HG02610 (cell line): ENCODE measurements at regions not wholly inside any gene's neighbourhood (a gene's known extent, or its start where the extent isn't known, plus 50 kb on each side); places are given as distances from the start of the nearest gene placed in this dataset.

Experiments
- ATAC-seq: cut with Tn5 transposase; IDR thresholded peaks from one replicate; pipeline ENCODE4 v1.9.1; 2021; ENCODE audit warnings: mild to moderate bottlenecking, moderate library complexity; ENCODE audit not compliant: unreplicated experiment

- ATAC-seq = no peak
These were observed 263.3 kb upstream of the KLF6 start for GRCh38 chr10:4048236-4048864.

- ATAC-seq = no peak
These were observed 261.8 kb upstream of the KLF6 start for GRCh38 chr10:4046712-4047354.

- ATAC-seq = peak; percentile 72
These were observed 261.0 kb upstream of the KLF6 start for GRCh38 chr10:4046030-4046429.

DNA sequence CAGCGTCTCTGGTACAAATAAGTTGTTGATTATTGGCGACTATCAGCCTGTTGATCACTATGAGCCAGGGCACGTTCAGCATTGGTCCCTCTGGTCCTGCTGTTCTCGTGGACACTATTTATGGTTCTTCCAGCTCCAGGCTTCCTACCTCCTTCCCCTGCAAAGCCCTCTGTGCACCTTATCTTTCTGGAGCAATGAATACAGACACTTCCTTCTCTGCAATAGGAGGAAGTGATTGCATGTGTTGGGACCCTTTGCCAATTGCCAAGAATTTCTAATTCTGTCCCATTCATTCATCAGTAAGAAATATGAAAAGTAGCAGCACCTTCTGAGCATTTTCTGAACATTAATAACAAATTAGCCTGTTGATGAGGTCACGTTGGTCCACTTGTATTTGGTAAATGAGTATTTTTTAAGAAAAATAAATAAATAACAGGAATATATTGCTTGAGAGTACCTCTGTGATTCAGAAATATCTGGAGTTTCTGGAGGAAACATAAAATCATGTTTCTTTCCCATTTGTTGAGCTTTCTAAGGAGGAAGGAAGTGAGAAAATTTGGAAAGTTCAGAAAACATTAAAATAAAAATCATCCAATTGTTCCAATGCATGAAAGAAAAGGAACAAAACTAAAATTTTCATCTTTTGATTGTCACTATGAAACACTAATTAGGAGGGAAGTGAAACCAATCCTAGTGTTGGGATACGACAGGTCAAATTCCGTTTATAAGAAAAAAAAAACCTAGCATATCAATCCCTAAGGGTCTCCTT is 259.1 kb upstream of the KLF6 start:
- ATAC-seq = no peak

DNA sequence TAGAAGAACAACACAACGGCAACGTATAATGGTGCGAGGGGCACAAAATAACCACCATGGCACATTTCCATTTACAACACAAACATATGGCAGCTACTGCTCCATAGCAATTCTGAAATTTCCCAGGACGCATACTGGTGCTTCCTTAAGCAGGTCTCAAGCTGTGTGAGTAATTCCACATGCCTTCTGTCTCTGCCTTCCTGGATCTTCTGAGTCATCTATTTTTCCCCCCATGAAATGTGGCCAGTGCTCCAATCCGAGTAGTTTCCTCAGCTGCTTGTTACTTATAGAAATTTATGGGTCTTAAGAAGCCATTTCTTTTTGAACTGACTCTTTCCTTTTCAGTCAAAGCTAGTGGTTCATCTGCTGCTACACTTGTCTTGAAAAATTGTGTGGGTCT is 256.6 kb upstream of the KLF6 start:
- no peak for ATAC-seq

GRCh38 chr10:4038000-4038399 is 253.0 kb upstream of the KLF6 start:
- ATAC-seq = no peak

DNA sequence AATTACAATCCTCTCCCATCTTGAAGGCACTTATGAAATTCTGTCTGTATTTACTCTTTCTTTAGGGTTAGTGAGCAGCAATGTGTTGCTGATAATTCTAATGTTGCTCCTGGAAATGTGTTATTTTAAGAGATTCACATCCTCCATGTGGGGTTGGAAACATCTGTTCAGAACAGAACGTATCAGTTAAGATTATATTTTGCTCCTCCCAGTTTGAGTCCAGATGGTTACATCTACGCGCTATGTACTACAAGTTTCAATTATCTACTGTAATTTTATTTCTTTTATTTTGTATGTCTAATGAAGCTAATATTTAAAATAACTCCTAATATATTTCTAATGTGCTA is 250.6 kb upstream of the KLF6 start:
- ATAC-seq = no peak

DNA sequence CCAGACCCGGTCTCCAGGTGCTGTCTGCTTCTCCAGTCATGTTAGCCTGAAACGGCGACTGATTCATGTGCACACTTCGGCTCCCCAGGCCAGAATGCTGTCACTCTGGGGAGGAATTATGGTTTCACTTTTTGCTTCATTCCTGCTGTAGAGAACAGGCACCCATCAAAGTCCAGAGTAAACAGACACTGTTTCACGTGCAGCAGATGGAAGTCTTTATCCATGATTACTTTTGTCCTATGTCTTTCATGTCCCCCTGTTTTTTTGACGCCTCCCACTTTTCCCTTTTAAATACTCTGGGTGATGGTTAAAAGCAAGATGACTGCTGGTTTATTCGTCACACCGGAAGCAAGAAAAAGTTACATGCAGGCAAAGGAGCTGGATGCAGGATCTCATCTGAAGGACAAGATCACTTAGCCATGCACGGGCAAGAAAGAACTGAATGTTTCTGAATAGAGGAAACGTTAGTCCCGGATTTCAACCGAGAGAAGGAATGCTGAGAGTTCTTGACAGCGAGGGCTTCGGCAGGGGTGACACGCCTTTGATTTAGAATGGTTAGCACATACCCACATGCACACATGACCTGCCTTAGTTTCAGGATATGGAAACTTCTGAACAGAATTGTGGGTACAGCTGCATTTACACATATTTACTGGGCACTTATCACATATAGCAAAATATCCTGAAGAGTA is 250.0 kb upstream of the KLF6 start:
- no peak for ATAC-seq

- peak; percentile 86 for ATAC-seq
These were observed 248.4 kb upstream of the KLF6 start for GRCh38 chr10:4033341-4033896.

DNA sequence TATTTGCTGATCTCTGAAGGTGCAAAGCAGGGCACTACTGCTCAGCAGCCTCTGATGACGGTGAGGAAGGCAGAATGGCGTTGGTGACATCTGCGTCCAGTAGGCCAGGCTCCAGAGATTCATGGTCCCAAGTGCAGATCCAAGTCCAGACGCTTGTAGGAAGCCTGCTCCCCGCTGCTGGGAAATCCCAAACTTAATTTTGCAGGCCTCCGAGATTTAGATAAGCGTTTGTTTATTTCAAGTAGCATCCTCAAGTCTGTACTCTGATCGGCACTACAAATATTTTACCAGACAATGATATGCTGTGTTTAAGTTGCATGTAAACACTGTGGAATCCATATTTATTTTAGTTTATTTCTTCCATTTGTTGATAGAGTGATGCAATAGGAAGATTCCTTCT is 244.9 kb upstream of the KLF6 start:
- ATAC-seq = no peak

GRCh38 chr10:4028854-4029583 is 244.0 kb upstream of the KLF6 start:
- no peak for ATAC-seq

DNA sequence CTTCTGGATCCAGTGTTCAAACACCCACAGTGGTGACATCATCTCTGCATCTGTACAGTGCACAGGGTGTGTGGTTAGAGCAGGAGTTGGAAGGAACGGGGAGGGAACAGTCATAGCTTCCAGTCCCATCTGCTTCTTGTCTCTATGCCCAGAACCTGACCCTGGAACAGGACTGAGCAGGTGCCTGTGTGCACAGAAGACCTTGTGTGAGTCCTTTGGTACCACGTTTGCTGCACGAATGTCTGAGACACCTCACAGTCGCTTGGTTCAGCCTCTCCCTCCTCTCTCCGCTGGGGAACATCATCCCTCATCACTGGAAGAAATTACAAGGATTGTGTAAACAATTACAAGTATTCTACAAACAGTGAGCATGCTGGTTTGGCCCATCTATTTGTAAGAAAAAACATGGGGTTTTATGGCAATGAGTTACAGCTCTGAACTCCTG is 243.0 kb upstream of the KLF6 start:
- ATAC-seq = no peak

DNA sequence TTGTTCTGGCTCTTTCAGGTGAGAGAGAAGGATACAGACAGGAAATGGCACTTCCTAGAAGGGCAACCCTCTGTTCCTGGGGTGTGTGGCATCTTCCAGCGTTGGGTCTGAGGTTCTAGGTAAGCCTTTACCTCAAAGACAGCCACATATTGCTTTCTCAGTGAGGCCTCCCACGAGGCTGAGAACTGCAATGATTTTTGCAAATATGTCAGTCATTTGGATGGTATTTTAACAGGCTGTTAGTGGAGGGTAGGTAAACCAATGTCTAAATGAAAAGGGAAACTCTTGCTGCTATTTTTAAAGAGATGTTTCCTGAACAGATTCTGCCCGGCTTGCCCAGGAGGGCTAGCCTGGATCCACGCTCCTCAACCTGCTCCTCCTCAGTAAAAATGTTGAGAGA is 240.3 kb upstream of the KLF6 start:
- ATAC-seq = no peak

DNA sequence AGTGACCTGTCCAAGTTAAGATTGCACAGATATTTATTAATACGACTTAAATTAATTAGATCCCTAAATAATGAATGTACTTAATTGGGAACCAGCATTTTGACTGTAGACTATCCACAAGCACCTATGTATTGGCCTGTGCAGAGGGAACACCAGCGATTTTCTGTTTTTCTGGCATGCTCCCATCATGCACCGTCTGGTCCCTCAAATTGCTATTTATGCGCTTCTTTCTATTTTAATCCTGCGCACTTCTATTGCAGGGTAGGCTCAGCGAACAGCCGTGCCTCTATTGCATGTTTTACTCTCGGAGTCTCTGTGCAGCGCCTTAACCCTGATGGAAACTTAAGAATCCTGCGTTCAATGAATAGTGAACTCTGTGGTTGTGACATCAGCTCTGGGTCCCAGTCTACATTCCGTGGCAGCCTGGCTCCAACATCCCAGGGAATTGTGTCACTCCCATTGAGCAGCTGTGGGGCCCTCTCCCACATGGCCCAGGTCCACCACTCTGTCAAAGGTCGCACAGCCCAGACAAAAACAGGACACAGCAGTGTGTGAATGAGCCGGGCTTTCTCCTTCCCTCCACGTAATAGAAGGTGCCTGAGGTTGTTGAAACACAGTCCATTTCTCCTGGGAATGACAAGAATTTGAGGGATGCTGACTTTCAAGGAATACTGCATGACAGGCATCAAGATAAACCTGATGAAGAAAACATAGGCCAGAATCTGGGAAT is 239.7 kb upstream of the KLF6 start:
- ATAC-seq = no peak

GRCh38 chr10:4024027-4024426 is 239.0 kb upstream of the KLF6 start:
- no peak for ATAC-seq

- no peak for ATAC-seq
These were observed 237.5 kb upstream of the KLF6 start for GRCh38 chr10:4022473-4022872.

DNA sequence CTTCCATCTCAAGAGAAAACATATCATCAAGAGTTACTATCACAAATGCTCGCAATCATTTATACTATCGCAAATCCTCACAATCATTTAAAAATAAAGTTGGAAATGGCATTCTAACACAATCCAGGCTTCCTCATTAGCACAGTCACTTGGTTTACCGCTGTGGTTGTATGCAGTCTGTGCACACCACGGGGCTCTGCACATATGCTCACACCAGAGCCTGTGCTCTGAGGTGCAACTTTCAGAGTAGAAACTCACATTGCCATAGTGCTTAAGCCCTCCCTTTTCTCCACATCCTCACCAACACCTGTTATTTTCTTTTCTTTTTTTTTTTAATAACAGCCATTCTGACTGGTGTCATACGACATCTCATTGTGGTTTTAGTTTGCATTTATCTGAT is 235.6 kb upstream of the KLF6 start:
- ATAC-seq = no peak

GRCh38 chr10:4018054-4018511 is 233.1 kb upstream of the KLF6 start:
- no peak for ATAC-seq

DNA sequence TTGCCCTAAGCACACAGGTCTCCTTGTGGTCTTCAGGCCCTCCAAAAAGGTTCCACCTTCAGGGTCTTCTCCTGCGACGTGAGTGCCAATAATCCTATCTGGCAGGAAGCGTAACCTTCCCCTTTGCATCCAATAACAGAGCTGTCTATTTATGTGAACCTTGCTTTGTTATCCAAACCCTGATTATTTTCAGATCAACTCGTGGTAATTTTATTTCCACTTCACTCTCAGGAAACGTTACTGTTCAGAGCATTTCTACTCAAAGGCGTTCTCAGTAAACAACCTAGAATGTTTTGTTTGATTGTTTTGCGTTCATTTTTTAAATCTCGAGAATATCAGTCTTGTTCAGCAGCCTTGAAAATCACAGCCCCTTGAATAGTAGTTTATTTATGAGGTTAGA is 232.3 kb upstream of the KLF6 start:
- no peak for ATAC-seq

GRCh38 chr10:4016214-4016740 is 231.3 kb upstream of the KLF6 start:
- ATAC-seq = no peak
